Heart left ventricle (tissue), 16 donors: ENCODE measurements at regions not wholly inside any gene's neighbourhood (a gene's known extent, or its start where the extent isn't known, plus 50 kb on each side); places are given as distances from the start of the nearest gene placed in this dataset.
A peak's percentile ranks its signal among the peaks of the same experiment; 100 is the strongest.

ENCODE experiments used
- ATAC-seq, 4 donors: fragments of 200-7000 bp; cut with Tn5 transposase; one replicate each; pipeline ENCODE4 v1.9.1; 2020 to 2022; ENCODE audit warnings: moderate library complexity in 4 of 4, mild to moderate bottlenecking in 3 of 4, moderate number of reproducible peaks in 1 of 4
- DNase-seq, 5 donors: peaks; one replicate each; pipeline ENCODE4 v3.0.0-alpha.2; 2020
- H3K27ac ChIP-seq, 12 donors: fragments of 200-600 bp; sonication (generic) in 4 of 12; one replicate each; pipeline versions ENCODE4 v1.5.0 to v1.8.0; 2016 to 2022; ENCODE audit warnings: mild to moderate bottlenecking in 2 of 12
- H3K27me3 ChIP-seq, 9 donors: fragments of 200-600 bp; sonication (generic) in 2 of 9; one replicate each; pipeline versions ENCODE4 v1.5.1 to v1.8.0; 2016 to 2022; ENCODE audit warnings: mild to moderate bottlenecking in 3 of 9
- H3K36me3 ChIP-seq, 9 donors: fragments of 200-600 bp; sonication (generic) in 2 of 9; one replicate each; pipeline versions ENCODE4 v1.5.0 to v1.8.0; 2018 to 2022; ENCODE audit warnings: mild to moderate bottlenecking in 2 of 9
- H3K4me1 ChIP-seq, 12 donors: fragments of 200-600 bp; sonication (generic) in 4 of 12; one replicate each; pipeline versions ENCODE4 v1.5.0 to v1.8.0; 2016 to 2022; ENCODE audit warnings: mild to moderate bottlenecking in 3 of 12
- H3K4me3 ChIP-seq, 12 donors: fragments of 200-600 bp; sonication (generic) in 4 of 12; one replicate each; pipeline versions ENCODE4 v1.5.0 to v1.8.0; 2017 to 2022; ENCODE audit warnings: mild to moderate bottlenecking in 9 of 12, moderate library complexity in 4 of 12
- H3K9me3 ChIP-seq, 12 donors: fragments of 200-600 bp; sonication (generic) in 4 of 12; one replicate each; pipeline versions ENCODE4 v1.5.0 to v1.8.0; 2016 to 2022; ENCODE audit warnings: mild to moderate bottlenecking in 1 of 12
- POLR2A ChIP-seq, 2 donors: fragments of 450-650 bp; IDR thresholded peaks; one replicate each; pipeline ENCODE4 v1.6.1; 2017; ENCODE audit warnings: antibody characterized with exemption in 2 of 2, mild to moderate bottlenecking in 2 of 2, moderate library complexity in 2 of 2
- WGBS, 4 donors: extraction: QIAGEN DNeasy Blood & Tissue Kit in 2 of 4; methylation state at CpG; one replicate each; pipeline versions ENCODE4 v1.1.5 to v1.1.7; 2013 to 2018; 5-methylcytosine and 5-hydroxymethylcytosine counted together
- intact Hi-C, 10 donors: fragments of 100-400 bp; cut with DNase I; formaldehyde crosslinking; loops; one replicate each; pipeline versions ENCODE4 v1.11.1 to v1.14.2; 2022
- TF ChIP-seq, protein P1 (sequence below), 12 donors: fragments of 200-600 bp; sonication (generic) in 4 of 12; IDR thresholded peaks; one replicate each; pipeline versions ENCODE4 v1.5.0 to v1.8.0; 2018 to 2022; ENCODE audit warnings: antibody characterized with exemption in 12 of 12, mild to moderate bottlenecking in 5 of 12
- donor health status: ischemic (EF 13 %, LVEDD 7.1; RV severe dilation, severe dysfunction).
- donor health status: healthy with polysubstance abuse.
- donor health status: DM: no; HTN: yes; CAD: no.
- donor health status: DM: no; HTN: no; CAD: no.
- donor health status: ischemic (EF 25% LVEDD 6.9; RV normal size, moderate dysfunction).
- donor health status: ischemic (EF 25% LVEDD 5.7; RV mildly dilated, moderate dysfunction).
- donor health status: healthy.
- donor health status: DM: yes; HTN: yes; CAD: no.
- donor health status: ischemic (EF 35%, LVEDD 5.7; RV mildly dilated, moderate dysfunction).
- donor health status: nonischemic (EF 11% LVEDD 7.7; RV severe dilation, severe dysfunction).
- donor health status: DM: yes; HTN: yes; CAD: no.
- donor health status: PGD.
- donor health status: ischemic (EF 29% LVEDD 5.4; RV normal size, mild dysfunction).
- donor health status: nonischemic (EF 23%, LVEDD 6.1; RV moderate dilation, normal function).

GRCh38 chr16:86380030-86380429 is 130.3 kb upstream of the FOXF1 start:
- no peak for DNase-seq
- ATAC-seq, result peak in 1 of 4 donors; percentile 30
- Histone ChIP-seq H3K9me3 (no peaks in the 10 kb centered on the region), H3K27me3 (peaks cover 0 to 33% (median 2%) of the 10 kb centered on the region in 9 donors), H3K4me3 (no peak overlapping the region), H3K27ac (no peak overlapping the region), H3K4me1 (peaks cover 0 to 7% (median 0%) of the 10 kb centered on the region in 12 donors), H3K36me3 (no peaks in the 10 kb centered on the region)
- TF ChIP-seq, protein P1, sequence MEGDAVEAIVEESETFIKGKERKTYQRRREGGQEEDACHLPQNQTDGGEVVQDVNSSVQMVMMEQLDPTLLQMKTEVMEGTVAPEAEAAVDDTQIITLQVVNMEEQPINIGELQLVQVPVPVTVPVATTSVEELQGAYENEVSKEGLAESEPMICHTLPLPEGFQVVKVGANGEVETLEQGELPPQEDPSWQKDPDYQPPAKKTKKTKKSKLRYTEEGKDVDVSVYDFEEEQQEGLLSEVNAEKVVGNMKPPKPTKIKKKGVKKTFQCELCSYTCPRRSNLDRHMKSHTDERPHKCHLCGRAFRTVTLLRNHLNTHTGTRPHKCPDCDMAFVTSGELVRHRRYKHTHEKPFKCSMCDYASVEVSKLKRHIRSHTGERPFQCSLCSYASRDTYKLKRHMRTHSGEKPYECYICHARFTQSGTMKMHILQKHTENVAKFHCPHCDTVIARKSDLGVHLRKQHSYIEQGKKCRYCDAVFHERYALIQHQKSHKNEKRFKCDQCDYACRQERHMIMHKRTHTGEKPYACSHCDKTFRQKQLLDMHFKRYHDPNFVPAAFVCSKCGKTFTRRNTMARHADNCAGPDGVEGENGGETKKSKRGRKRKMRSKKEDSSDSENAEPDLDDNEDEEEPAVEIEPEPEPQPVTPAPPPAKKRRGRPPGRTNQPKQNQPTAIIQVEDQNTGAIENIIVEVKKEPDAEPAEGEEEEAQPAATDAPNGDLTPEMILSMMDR (IDR thresholded peaks at IDR 0.05), result no peak
- 77 to 94% (median 82%) methylated on average over 3 to 9 of the region's 9 CpGs for WGBS, 4 donors
- intact Hi-C loops, result no loop called here

- Histone ChIP-seq H3K4me3 (no peak overlapping the region), H3K27me3 (peaks cover 0 to 45% (median 2%) of the 10 kb centered on the region in 9 donors), H3K27ac (no peak overlapping the region), H3K4me1 (peaks cover 0 to 7% (median 0%) of the 10 kb centered on the region in 12 donors), H3K9me3 (no peaks in the 10 kb centered on the region), H3K36me3 (no peaks in the 10 kb centered on the region)
- no peak for TF ChIP-seq POLR2A (IDR thresholded peaks at IDR 0.05)
- TF ChIP-seq, protein P1 (IDR thresholded peaks at IDR 0.05), result no peak
- DNase-seq (no peak), ATAC-seq (no peak)
- intact Hi-C loops, result no loop called here
- 73 to 88% (median 87%) methylated on average over 7 of the region's 7 CpGs for WGBS, 4 donors
These were observed 128.8 kb upstream of the FOXF1 start for GRCh38 chr16:86381491-86381890.

DNA sequence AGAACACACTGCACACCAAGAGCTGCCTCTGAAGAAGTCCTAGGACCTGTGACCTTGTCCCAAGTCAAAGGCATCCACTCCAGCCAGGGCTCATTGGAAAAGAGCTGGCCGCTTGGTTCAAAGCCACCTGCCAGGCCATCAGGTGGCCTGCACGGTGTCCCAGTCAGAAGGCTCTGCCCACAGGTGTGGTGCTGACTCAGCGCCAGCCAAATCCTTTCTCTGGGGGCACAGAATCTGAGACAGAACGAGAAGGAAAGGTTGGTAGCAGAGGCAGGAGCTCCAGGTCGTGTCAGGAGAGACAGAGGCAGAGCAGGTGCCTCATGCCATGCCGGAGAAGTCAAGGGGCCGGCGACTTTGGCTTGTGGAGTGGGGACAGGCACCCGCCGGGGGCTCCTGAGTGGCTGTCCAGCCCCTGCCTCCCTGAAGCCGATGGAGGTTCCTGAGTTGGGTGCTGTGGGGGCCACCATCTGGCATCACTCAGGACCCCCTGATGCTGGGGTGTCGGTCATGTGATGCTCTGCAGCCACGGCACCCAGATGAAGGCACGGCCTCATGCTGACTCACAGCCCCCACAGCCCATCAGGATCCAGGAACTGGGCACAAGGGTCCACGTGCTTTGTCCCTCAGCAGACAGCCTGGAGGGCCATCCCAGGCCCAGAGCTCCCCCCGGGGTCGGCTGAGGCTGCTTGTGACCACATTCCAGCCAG is 128.1 kb upstream of the FOXF1 start:
- Histone ChIP-seq H3K27me3 (peaks cover 0 to 43% (median 2%) of the 10 kb centered on the region in 9 donors), H3K4me3 (no peak overlapping the region), H3K36me3 (no peaks in the 10 kb centered on the region), H3K27ac (no peak overlapping the region), H3K4me1 (peaks cover 0 to 7% (median 0%) of the 10 kb centered on the region in 12 donors), H3K9me3 (no peaks in the 10 kb centered on the region)
- 81 to 84% (median 82%) methylated on average over 15 to 17 of the region's 17 CpGs for WGBS, 4 donors
- ATAC-seq (no peak), DNase-seq (no peak)
- no peak for TF ChIP-seq POLR2A (IDR thresholded peaks at IDR 0.05)
- TF ChIP-seq, protein P1 (IDR thresholded peaks at IDR 0.05), result no peak
- intact Hi-C loops, result no loop called here

GRCh38 chr16:86382774-86383407 is 127.4 kb upstream of the FOXF1 start:
- TF ChIP-seq, protein P1 (IDR thresholded peaks at IDR 0.05), result no peak
- no peak for TF ChIP-seq POLR2A (IDR thresholded peaks at IDR 0.05)
- 78 to 80% (median 79%) methylated on average over 13 to 15 of the region's 15 CpGs for WGBS, 4 donors
- intact Hi-C loops, result no loop called here
- peaks cover 0 to 39% (median 2%) of the 10 kb centered on the region in 9 donors for H3K27me3 ChIP-seq
- peaks cover 0 to 7% (median 0%) of the 10 kb centered on the region in 12 donors for H3K4me1 ChIP-seq
- H3K36me3 ChIP-seq, result no peaks in the 10 kb centered on the region
- no peak overlapping the region for H3K27ac ChIP-seq
- peaks cover 0 to 2% (median 0%) of the 10 kb centered on the region in 12 donors for H3K9me3 ChIP-seq
- DNase-seq (no peak), ATAC-seq (no peak)
- no peak overlapping the region for H3K4me3 ChIP-seq
